LNCaP clone FGC (cell line): ENCODE measurements at regions not wholly inside any gene's neighbourhood (a gene's known extent, or its start where the extent isn't known, plus 50 kb on each side); places are given as distances from the start of the nearest gene placed in this dataset.

Experiments
- DNase-seq: peaks from one replicate; pipeline ENCODE4 v3.0.0-alpha.2; 2011; ENCODE audit warnings: low read depth
- H3K4me3 ChIP-seq: 2 replicates; pipeline ENCODE4 v1.5.1; 2011; ENCODE audit warnings: mild to moderate bottlenecking, low read depth, low read length, control low read depth
- TF ChIP-seq, protein P1 (sequence below): IDR thresholded peaks from 2 replicates; pipeline ENCODE4 v1.5.1; 2012; ENCODE audit warnings: mild to moderate bottlenecking; ENCODE audit not compliant: control insufficient read depth, insufficient read depth; ENCODE audit errors: extremely low read depth

DNA sequence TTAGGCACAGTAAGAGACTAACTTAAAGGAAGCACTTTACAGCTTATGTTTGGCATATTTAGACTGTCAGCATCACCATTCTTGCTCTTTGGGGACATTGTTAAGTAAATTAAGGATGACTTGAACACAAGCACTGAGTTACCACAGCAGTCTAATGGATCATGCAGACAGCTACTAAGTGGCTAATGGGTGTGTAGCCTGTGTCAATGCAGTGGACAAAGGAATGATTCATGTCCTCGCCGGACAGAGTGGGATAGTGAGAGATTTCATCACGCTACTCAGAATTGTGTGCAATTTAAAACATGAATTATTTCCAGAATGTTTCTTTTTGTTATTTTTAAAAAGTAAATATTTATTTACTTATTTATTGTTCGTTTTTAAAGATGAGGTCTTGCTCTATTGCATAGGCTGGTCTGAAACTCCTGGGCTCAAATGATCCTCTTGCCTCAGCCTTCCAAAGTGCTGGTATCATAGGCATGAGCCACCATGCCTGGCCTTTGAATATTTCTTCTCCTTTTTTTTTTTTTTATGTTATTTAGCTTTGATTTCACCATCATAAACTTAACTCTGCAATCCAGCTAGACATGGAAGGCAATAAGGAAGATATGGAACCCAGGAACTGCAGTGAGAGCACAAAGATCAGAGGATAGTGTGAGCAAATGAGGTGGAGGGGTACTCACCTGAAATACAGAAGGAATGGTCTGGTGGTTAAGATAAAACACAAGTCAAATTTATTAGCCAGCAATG is 53.0 kb upstream of the KLF4 start:
- H3K4me3 ChIP-seq = no peak overlapping the region
- TF ChIP-seq, protein P1, sequence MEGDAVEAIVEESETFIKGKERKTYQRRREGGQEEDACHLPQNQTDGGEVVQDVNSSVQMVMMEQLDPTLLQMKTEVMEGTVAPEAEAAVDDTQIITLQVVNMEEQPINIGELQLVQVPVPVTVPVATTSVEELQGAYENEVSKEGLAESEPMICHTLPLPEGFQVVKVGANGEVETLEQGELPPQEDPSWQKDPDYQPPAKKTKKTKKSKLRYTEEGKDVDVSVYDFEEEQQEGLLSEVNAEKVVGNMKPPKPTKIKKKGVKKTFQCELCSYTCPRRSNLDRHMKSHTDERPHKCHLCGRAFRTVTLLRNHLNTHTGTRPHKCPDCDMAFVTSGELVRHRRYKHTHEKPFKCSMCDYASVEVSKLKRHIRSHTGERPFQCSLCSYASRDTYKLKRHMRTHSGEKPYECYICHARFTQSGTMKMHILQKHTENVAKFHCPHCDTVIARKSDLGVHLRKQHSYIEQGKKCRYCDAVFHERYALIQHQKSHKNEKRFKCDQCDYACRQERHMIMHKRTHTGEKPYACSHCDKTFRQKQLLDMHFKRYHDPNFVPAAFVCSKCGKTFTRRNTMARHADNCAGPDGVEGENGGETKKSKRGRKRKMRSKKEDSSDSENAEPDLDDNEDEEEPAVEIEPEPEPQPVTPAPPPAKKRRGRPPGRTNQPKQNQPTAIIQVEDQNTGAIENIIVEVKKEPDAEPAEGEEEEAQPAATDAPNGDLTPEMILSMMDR = no peak
- DNase-seq = no peak

DNA sequence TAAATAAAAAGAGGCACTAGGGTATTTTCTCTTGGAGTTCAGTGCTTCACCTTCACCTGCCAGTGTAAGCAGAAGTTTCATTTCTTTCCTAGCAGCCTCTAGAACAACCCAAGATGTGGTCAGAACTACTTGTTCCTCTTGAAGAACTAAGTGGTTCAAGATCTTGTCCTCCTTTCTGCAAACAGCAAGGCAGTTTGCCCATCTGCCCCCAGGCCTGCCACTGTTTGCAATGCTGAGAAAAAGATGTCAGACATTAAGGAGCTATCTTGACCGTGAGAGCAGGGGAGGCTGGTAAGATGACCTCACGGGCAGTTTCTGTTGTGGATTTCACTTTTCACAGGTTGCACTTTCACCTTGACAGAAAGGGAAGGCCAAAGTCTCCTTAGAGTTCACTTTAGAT is 52.0 kb upstream of the KLF4 start:
- DNase-seq = no peak
- TF ChIP-seq, protein P1 = no peak
- H3K4me3 ChIP-seq = no peak overlapping the region

DNA sequence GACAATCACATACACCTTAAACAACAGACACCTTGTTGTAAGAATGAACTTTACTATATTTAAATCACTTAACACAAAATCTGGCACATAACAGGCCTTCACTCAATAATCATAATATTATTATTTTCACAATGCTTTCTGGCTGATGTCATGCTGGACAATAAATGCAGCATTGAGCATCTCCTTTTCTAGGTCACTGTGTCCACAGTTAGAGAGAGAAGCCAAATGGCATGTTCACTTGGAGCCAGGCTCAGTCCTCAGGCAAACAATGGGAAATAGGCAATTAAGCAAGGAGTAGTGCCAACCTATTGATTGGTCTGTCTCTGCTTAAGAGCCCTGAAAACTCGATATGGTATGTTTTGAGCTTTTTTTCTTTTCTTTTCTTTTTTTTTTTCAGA is 50.6 kb upstream of the KLF4 start:
- DNase-seq = no peak
- H3K4me3 ChIP-seq = no peak overlapping the region
- TF ChIP-seq, protein P1 = no peak

DNA sequence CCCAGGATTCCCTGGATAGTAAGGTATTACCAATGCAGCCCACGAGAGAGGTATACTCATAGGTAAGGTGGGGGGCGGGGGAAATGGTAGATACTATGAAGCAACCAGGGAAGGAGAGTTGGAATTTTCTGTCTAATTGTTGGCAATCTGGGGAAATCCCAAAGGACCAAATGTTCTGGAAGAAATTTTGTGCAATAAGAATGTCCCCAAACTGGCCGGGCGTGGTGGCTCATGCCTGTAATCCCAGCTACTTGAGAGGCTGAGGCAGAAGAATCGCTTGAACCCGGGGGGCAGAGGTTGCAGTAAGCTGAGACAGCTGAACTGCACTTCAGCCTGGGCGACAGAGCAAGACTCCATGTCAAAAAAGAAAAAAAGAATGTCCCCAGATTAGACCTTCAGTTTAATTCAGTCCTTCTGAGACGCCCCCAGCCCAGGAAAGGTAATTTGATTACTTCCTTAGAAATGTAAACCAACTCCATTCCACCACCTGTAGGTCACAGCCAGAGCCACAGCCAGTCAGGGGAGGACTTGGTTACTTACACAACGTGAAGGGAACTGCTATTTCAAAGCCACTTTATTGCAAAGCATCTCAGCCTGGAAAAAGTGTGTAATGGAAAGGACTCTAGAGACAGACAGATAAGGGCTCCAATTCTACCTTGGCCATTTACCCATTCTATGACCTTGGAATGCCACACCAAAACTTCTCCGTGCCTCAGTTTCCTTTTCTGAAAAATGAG is 50.0 kb upstream of the KLF4 start:
- no peak for DNase-seq

More for the DNA sequence above, 50.0 kb upstream of the KLF4 start:
- TF ChIP-seq, protein P1 = no peak
- no peak overlapping the region for H3K4me3 ChIP-seq
